ENCODE measurements at regions not wholly inside any gene's neighbourhood (a gene's known extent, or its start where the extent isn't known, plus 50 kb on each side); places are given as distances from the start of the nearest gene placed in this dataset.

- no peak overlapping the region for H3K4me3 ChIP-seq (replicated peaks in 1 of 3)
- no peaks in the 10 kb centered on the region for H3K27me3 ChIP-seq
- no peak for TF ChIP-seq POLR2A (IDR thresholded peaks at IDR 0.05)
- TF ChIP-seq, protein P1, sequence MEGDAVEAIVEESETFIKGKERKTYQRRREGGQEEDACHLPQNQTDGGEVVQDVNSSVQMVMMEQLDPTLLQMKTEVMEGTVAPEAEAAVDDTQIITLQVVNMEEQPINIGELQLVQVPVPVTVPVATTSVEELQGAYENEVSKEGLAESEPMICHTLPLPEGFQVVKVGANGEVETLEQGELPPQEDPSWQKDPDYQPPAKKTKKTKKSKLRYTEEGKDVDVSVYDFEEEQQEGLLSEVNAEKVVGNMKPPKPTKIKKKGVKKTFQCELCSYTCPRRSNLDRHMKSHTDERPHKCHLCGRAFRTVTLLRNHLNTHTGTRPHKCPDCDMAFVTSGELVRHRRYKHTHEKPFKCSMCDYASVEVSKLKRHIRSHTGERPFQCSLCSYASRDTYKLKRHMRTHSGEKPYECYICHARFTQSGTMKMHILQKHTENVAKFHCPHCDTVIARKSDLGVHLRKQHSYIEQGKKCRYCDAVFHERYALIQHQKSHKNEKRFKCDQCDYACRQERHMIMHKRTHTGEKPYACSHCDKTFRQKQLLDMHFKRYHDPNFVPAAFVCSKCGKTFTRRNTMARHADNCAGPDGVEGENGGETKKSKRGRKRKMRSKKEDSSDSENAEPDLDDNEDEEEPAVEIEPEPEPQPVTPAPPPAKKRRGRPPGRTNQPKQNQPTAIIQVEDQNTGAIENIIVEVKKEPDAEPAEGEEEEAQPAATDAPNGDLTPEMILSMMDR (IDR thresholded peaks at IDR 0.05): no peak
- intact Hi-C loops (cut with DNase I): no loop called here
- H3K4me1 ChIP-seq: no peaks in the 10 kb centered on the region
- no peaks in the 10 kb centered on the region for H3K36me3 ChIP-seq
- 71 to 86% methylated on average over 1 of the region's 1 CpG for WGBS, 2 donors
- no peak overlapping the region for H3K27ac ChIP-seq
- no peaks in the 10 kb centered on the region for H3K9me3 ChIP-seq
- no peak for DNase-seq
Measured at GRCh38 chr13:88103824-88104223, 432.7 kb downstream of the SLITRK5 start.

DNA sequence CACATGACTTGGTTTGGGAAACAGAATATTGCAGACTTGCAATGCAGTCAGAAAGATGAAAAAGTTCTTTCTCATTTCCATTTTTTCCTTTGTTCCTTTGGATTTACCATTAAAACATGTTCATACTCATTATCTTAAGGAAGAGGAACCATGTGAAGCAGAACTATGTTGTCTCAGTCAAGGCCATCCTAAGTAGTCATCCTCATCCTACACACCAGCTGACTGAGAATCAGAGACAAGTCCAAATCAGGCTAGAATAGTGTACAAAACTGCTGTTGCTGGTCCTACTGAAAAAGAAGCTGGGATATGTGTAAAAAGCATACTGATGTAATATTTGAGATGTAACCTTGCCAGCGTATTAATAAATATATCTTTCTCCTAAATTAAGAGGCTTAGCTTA is 433.4 kb downstream of the SLITRK5 start:
- TF ChIP-seq, protein P1 (IDR thresholded peaks at IDR 0.05): no peak
- whole genome bisulfite sequencing, 2 donors: 91 to 98% methylated on average over 1 of the region's 1 CpG

DNA sequence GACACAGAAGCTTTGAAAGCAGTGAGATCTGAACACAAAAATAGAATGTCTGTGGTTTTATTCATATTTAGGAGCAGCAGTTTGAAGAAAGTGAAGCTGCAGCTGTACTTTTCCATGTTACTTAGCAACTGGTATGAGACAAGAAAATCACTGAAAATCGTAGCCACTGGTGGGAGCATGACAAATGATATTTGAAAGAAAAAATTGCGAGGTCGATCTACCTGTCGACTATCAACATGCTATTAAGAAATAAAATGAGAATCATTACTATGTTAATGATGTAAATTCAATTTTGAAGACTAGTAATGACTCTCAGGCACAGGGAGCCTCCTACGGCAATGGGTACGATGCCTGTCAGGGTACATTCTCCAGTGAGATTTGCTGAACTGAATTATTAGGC is 436.4 kb downstream of the SLITRK5 start:
- no peak for TF ChIP-seq POLR2A (IDR thresholded peaks at IDR 0.05)
- TF ChIP-seq, protein P1 (IDR thresholded peaks at IDR 0.05): no peak
- intact Hi-C loops (cut with DNase I): no loop called here
- 87 to 91% methylated on average over 6 of the region's 6 CpGs for WGBS, 2 donors
- H3K36me3 ChIP-seq: no peaks in the 10 kb centered on the region
- no peak for DNase-seq
- no peaks in the 10 kb centered on the region for H3K27me3 ChIP-seq
- H3K9me3 ChIP-seq: no peaks in the 10 kb centered on the region
- no peak overlapping the region for H3K27ac ChIP-seq
- no peak overlapping the region for H3K4me3 ChIP-seq (replicated peaks in 1 of 3)
- no peaks in the 10 kb centered on the region for H3K4me1 ChIP-seq

More for the DNA sequence above, 433.4 kb downstream of the SLITRK5 start:
- Histone ChIP-seq H3K4me3 (replicated peaks in 1 of 3) (no peak overlapping the region), H3K4me1 (no peaks in the 10 kb centered on the region), H3K27ac (no peak overlapping the region), H3K36me3 (no peaks in the 10 kb centered on the region), H3K9me3 (no peaks in the 10 kb centered on the region), H3K27me3 (no peaks in the 10 kb centered on the region)
- intact Hi-C loops (cut with DNase I): no loop called here
- no peak for DNase-seq

- no peak for TF ChIP-seq POLR2A (IDR thresholded peaks at IDR 0.05)
- TF ChIP-seq, protein P1 (IDR thresholded peaks at IDR 0.05): no peak
- Histone ChIP-seq H3K27me3 (no peaks in the 10 kb centered on the region), H3K4me3 (replicated peaks in 1 of 3) (no peak overlapping the region), H3K9me3 (no peaks in the 10 kb centered on the region), H3K4me1 (no peaks in the 10 kb centered on the region), H3K36me3 (no peaks in the 10 kb centered on the region), H3K27ac (no peak overlapping the region)
- WGBS, 2 donors: 41 to 53% methylated on average over 3 of the region's 3 CpGs
- intact Hi-C loops (cut with DNase I): no loop called here
- no peak for DNase-seq
Measured at GRCh38 chr13:88112526-88112925, 441.4 kb downstream of the SLITRK5 start.

DNA sequence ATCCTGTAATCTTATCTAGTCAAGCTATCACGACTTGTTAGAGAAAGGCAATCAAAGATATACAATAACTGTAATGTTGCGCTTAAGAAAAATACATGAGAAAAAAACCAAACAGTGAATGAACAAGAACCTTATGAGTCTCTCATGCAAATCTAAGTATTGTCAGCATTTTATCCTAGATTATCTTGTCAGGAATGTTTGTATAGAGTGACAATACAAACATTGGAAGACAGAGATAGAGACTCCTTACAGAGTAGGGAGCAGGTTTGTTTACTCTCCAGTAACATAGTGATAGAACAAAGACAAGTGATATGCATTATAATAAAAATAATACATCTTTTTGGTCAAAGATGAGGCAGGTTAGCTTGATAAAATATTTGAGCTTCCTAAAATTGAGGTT is 444.8 kb downstream of the SLITRK5 start:
- H3K27me3 ChIP-seq: no peaks in the 10 kb centered on the region
- no peak for DNase-seq
- no peak for TF ChIP-seq POLR2A (IDR thresholded peaks at IDR 0.05)
- TF ChIP-seq, protein P1 (IDR thresholded peaks at IDR 0.05): no peak
- no peak overlapping the region for H3K4me3 ChIP-seq (replicated peaks in 1 of 3)
- no peaks in the 10 kb centered on the region for H3K4me1 ChIP-seq
- no peaks in the 10 kb centered on the region for H3K9me3 ChIP-seq
- intact Hi-C loops (cut with DNase I): no loop called here
- H3K27ac ChIP-seq: no peak overlapping the region
- WGBS, 2 donors: 56 to 76% methylated on average over 2 of the region's 2 CpGs
- no peaks in the 10 kb centered on the region for H3K36me3 ChIP-seq

All from thyroid gland (tissue), 4 donors.